Suprapubic skin (tissue), 4 donors: ENCODE measurements at regions not wholly inside any gene's neighbourhood (a gene's known extent, or its start where the extent isn't known, plus 50 kb on each side); places are given as distances from the start of the nearest gene placed in this dataset.

Experiments
- DNase-seq, 2 donors: peaks; one replicate each; pipeline ENCODE4 v3.0.0-alpha.2; 2019; ENCODE audit warnings: low spot score in 2 of 2
- H3K27ac ChIP-seq: fragments of 200-600 bp; sonication (generic); one replicate; pipeline ENCODE4 v1.5.1; 2019
- H3K27me3 ChIP-seq: fragments of 200-600 bp; sonication (generic); one replicate; pipeline ENCODE4 v1.5.1; 2019
- H3K36me3 ChIP-seq: fragments of 200-600 bp; sonication (generic); one replicate; pipeline ENCODE4 v1.5.1; 2019
- H3K4me1 ChIP-seq: fragments of 200-600 bp; sonication (generic); one replicate; pipeline ENCODE4 v1.5.1; 2019
- H3K4me3 ChIP-seq: fragments of 200-600 bp; sonication (generic); one replicate; pipeline ENCODE4 v1.5.1; 2019; ENCODE audit warnings: mild to moderate bottlenecking
- H3K9me3 ChIP-seq: fragments of 200-600 bp; sonication (generic); one replicate; pipeline ENCODE4 v1.5.1; 2019
- EP300 ChIP-seq: sonication (generic); formaldehyde crosslinking; IDR thresholded peaks from one replicate; pipeline ENCODE4 v1.6.1; 2017; ENCODE audit warnings: antibody characterized with exemption
- POLR2A ChIP-seq, 2 donors: fragments of 450-650 bp; IDR thresholded peaks; one replicate each; pipeline ENCODE4 v1.6.1; 2017; ENCODE audit warnings: antibody characterized with exemption in 2 of 2, mild to moderate bottlenecking in 2 of 2, moderate library complexity in 2 of 2
- POLR2AphosphoS5 ChIP-seq, 3 donors: sonication (generic); formaldehyde crosslinking; IDR thresholded peaks; one replicate each; pipeline ENCODE4 v1.6.1; 2017; ENCODE audit warnings: antibody characterized with exemption in 3 of 3
- WGBS: methylation state at CpG from one replicate; pipeline ENCODE4 v1.1.5; 2018; 5-methylcytosine and 5-hydroxymethylcytosine counted together
- TF ChIP-seq, protein P1 (sequence below), 2 donors: fragments of 200-600 bp in 1 of 2; fragments of 450-650 bp in 1 of 2; sonication (generic) in 1 of 2; IDR thresholded peaks; one replicate each; pipeline ENCODE4 v1.5.1; 2016 to 2019; ENCODE audit warnings: antibody characterized with exemption in 2 of 2, mild to moderate bottlenecking in 1 of 2, moderate library complexity in 1 of 2

DNA sequence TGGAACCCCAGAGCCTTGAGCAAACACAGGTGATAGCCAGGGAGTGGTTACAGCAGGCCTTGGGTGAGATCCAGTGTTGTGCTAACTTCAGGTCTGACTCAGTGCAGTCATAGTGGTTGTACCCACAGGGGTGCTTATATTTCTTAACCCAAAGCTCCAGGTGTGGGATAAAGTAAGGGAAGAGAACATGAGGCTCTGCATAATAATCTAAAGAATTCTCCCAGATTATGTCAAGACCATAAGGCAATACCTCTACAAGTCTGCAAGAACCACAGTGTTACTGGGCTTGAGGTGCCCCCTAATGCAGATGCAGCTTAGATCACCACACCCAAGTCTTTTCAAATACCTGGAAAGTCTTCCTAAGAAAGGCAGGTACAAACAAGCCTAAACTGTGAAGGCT lies 485.4 kb downstream of the RFC3 start:
- no peak for TF ChIP-seq POLR2AphosphoS5 (IDR thresholded peaks at IDR 0.05)
- no peak for TF ChIP-seq EP300
- no peak for TF ChIP-seq POLR2A (IDR thresholded peaks at IDR 0.05)
- TF ChIP-seq, protein P1, sequence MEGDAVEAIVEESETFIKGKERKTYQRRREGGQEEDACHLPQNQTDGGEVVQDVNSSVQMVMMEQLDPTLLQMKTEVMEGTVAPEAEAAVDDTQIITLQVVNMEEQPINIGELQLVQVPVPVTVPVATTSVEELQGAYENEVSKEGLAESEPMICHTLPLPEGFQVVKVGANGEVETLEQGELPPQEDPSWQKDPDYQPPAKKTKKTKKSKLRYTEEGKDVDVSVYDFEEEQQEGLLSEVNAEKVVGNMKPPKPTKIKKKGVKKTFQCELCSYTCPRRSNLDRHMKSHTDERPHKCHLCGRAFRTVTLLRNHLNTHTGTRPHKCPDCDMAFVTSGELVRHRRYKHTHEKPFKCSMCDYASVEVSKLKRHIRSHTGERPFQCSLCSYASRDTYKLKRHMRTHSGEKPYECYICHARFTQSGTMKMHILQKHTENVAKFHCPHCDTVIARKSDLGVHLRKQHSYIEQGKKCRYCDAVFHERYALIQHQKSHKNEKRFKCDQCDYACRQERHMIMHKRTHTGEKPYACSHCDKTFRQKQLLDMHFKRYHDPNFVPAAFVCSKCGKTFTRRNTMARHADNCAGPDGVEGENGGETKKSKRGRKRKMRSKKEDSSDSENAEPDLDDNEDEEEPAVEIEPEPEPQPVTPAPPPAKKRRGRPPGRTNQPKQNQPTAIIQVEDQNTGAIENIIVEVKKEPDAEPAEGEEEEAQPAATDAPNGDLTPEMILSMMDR (IDR thresholded peaks at IDR 0.05): no peak
- no peaks in the 10 kb centered on the region for H3K27me3 ChIP-seq
- H3K9me3 ChIP-seq: peaks cover 3% of the 10 kb centered on the region
- DNase-seq: no peak
- H3K4me1 ChIP-seq: no peaks in the 10 kb centered on the region
- no peak overlapping the region for H3K4me3 ChIP-seq
- H3K27ac ChIP-seq: no peak overlapping the region
- no peaks in the 10 kb centered on the region for H3K36me3 ChIP-seq

DNA sequence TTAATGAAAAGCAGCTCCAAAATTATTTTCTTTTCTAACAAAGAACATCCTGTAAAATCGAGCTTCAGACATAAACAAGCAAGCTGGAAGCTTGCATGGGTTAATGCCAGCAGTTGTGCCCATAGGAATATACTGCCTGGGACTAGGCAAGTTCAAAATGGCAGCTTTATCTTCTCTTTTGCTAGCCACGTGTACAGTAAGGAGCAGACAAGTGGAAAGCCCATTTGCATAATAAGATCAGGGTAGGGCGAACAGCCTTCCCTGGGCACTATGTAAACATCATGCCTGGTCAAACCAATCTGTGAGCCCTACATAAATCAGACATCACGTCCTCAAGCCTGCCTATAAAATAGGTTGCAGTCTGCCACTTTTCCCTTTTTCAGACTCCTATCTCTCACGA lies 489.7 kb downstream of the RFC3 start:
- Histone ChIP-seq H3K27me3 (no peaks in the 10 kb centered on the region), H3K27ac (no peak overlapping the region), H3K36me3 (no peaks in the 10 kb centered on the region), H3K9me3 (peaks cover 3% of the 10 kb centered on the region), H3K4me3 (no peak overlapping the region), H3K4me1 (no peaks in the 10 kb centered on the region)
- no peak for TF ChIP-seq POLR2A (IDR thresholded peaks at IDR 0.05)
- TF ChIP-seq, protein P1 (IDR thresholded peaks at IDR 0.05): no peak
- 61% methylated on average over 5 of the region's 5 CpGs for WGBS
- no peak for DNase-seq

DNA sequence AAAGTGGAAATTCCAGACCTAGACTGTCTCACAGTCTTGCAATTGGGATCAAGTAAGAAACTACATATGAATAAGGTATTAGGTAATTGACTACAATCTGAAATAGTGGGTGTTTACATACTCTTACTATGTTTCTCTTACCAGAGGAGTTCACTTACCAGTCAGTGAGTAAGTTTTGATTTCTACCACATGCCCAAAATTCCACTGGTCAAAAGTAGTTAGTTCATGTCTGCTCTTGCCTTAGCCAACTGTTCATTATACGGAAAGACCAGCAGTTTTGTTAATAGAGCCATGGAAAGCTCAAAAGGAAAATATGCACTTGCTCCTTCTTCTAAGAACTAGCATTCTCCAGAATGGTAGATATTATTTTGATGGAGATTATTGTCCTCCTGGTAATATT lies 490.8 kb downstream of the RFC3 start:
- TF ChIP-seq EP300: no peak
- no peak for TF ChIP-seq POLR2AphosphoS5 (IDR thresholded peaks at IDR 0.05)
- no peak for TF ChIP-seq POLR2A (IDR thresholded peaks at IDR 0.05)
- TF ChIP-seq, protein P1 (IDR thresholded peaks at IDR 0.05): no peak
- H3K4me1 ChIP-seq: no peaks in the 10 kb centered on the region
- no peak overlapping the region for H3K4me3 ChIP-seq
- H3K27ac ChIP-seq: no peak overlapping the region
- no peak for DNase-seq
- H3K9me3 ChIP-seq: peaks cover 3% of the 10 kb centered on the region
- WGBS: 62% methylated on average over 1 of the region's 1 CpG
- H3K27me3 ChIP-seq: no peaks in the 10 kb centered on the region
- no peaks in the 10 kb centered on the region for H3K36me3 ChIP-seq

DNA sequence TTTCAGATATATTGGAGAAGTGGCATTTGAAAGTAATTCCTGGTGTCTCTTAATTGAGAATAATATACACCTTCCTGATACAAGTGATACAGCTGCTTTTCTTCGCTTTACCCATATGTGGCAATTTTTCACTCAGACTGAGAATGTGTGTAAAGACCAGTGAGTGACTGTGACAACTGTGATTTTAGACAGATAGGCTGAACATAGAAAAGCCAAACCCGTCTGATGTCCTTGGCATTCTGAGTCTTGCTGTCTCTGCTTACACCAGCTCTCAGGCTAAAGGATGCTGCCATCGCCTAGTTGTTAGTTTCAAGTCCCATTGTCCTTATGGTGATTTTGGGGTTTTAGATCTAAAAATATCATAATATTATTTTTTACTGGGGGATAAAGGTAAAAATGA lies 492.6 kb downstream of the RFC3 start:
- TF ChIP-seq EP300: no peak
- TF ChIP-seq POLR2AphosphoS5 (IDR thresholded peaks at IDR 0.05): no peak
- 97% methylated on average over 3 of the region's 3 CpGs for WGBS
- Histone ChIP-seq H3K36me3 (no peaks in the 10 kb centered on the region), H3K4me3 (no peak overlapping the region), H3K9me3 (no peaks in the 10 kb centered on the region), H3K27me3 (no peaks in the 10 kb centered on the region), H3K27ac (no peak overlapping the region), H3K4me1 (no peaks in the 10 kb centered on the region)
- no peak for DNase-seq

DNA sequence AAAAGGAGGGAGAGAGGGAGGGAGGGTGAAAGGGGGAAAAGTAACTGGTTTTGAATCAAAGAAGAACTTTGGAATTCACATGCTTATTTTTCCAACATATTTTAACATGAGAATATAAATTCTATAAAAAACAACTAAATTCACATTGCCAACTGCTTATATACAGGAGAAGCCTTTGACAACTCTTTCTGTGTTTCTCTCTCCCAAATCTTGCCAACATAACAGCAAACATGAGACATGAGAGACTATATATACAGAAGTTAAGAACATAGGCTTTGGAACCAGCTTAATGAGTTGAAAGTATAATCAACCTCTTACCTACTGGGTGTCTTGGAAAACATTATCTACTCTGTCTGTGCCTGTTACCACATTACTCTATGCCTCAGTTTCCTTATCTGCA lies 493.3 kb downstream of the RFC3 start:
- no peaks in the 10 kb centered on the region for H3K27me3 ChIP-seq
- no peak for DNase-seq
- H3K4me3 ChIP-seq: no peak overlapping the region
- H3K36me3 ChIP-seq: no peaks in the 10 kb centered on the region
- no peaks in the 10 kb centered on the region for H3K4me1 ChIP-seq
- TF ChIP-seq, protein P1 (IDR thresholded peaks at IDR 0.05): no peak
- TF ChIP-seq POLR2AphosphoS5 (IDR thresholded peaks at IDR 0.05) (no peak), POLR2A (IDR thresholded peaks at IDR 0.05) (no peak), EP300 (no peak)
- no peaks in the 10 kb centered on the region for H3K9me3 ChIP-seq
- no peak overlapping the region for H3K27ac ChIP-seq

DNA sequence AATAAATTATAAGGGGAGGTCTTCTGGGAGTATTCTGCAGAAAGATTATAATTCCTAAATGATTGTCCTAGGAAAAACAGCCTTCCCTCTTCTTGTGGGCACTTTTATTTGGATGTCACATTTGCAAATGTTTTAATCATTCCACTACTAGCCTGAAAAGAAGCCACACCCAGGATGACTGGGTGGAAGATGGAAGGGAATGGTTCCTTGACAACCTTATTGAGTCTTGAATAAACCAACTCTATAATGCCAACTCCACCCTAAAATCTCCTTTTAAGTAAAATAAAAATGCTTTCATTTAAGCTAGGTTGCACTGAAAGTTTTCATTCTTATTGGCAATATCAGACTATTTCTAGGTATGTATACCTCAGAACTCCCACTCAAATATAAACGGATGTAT lies 494.6 kb downstream of the RFC3 start:
- no peaks in the 10 kb centered on the region for H3K9me3 ChIP-seq
- no peak overlapping the region for H3K4me3 ChIP-seq
- H3K4me1 ChIP-seq: no peaks in the 10 kb centered on the region
- 87% methylated on average over 1 of the region's 1 CpG for WGBS
- no peak for TF ChIP-seq POLR2A (IDR thresholded peaks at IDR 0.05)
- TF ChIP-seq, protein P1 (IDR thresholded peaks at IDR 0.05): no peak
- no peak for TF ChIP-seq POLR2AphosphoS5 (IDR thresholded peaks at IDR 0.05)
- DNase-seq: no peak
- H3K36me3 ChIP-seq: no peaks in the 10 kb centered on the region
- no peak overlapping the region for H3K27ac ChIP-seq
- H3K27me3 ChIP-seq: no peaks in the 10 kb centered on the region
